SHP77 treated with DMSO at 0.1 percent for 48 hours (cell line): ENCODE measurements at regions not wholly inside any gene's neighbourhood (a gene's known extent, or its start where the extent isn't known, plus 50 kb on each side); places are given as distances from the start of the nearest gene placed in this dataset.

Experiments used
- DNase-seq: peaks from one replicate; lab custom pipeline; 2025; lab: John Stamatoyannopoulos, UW

DNA sequence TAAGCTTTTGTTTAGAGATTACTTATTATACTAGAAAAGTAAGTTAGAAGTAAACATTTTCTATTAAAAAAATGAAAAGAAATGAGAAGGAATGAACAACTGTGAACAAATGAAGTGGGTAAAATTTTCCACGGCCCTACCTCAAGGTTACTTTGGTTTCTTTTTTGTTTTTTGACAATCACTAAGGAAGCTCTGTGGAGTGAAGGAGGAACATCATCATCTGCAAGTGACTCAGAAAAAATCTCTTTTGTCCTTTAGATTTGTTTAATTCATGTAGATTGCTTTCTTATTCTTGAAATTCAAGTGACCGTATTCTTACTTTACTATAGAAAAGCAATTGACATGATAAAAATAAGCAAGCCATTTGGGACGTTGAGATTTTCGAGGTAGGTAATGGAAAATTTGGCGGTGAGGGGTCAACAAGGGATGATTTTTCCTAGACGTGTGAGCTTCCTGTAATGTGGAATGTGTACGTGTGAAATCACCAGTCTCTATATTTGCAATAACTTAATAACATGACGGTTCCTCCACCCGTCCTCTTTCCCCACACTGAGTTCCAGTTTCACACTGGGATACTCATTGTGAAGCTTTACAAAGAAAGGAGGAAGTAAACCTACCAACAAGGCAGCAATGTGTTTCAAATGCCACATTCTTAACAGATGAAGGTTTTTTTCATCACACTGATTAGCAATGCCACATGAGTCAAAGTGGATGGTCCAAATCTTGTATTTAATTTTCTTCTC lies 62.3 kb upstream of the EGLN3 start:
- peak; percentile 46 for DNase-seq

DNA sequence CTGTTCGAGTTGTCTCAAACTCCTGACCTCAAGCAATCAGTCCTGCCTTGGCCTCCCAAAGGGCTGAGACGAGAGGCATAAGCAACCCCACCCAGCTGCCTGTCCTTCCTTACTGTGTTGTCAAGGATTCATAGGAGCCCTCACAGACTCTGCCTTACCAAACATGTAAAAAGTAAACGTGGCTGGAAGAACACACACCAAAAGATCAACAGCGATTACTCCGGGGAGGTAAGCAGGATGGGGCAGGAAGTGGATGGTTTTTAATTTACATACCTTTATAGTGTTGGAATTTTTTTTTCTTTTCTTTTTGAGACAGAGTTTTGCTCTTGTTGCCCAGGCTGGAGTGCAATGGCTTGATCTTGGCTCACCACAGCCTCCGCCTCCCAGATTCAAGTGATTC lies 61.5 kb upstream of the EGLN3 start:
- DNase-seq, result no peak

DNA sequence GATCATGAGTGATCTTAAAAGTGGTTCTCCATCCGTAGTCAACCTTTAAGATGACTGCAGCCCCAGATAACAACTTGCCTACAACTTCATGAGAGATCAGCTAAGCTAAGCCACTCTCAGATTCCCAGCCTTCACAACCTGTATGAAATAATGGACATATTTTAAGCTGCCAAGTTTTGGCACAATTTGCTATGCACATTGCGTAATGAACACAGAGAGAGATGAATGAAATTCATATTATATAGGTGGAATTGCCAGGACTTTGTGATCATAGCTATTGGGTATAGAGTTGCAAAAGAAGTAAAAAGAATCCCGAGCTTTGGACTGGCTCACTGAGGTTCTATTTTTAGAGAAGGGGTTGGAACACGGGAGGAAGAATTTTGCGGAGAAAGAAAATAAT lies 59.1 kb upstream of the EGLN3 start:
- DNase-seq, result no peak

DNA sequence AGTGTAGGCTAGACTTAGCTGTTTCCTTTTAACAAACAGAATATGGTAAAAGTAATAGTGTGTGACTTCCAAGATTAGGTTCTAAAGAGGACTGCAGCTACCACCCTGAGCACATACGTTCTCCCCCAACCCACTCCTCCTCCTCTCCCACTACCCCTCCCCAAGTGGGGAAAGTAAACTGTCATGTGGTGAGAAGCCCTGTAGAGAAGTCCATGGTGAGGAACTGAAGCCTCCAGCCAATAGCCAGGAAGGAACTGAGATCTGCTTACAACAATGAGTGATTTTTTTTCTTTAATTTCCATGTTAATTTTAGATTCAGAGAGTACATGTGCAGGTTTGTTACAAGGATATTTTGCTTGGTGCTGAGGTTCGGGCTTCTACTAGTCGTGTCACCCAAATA lies 57.0 kb upstream of the EGLN3 start:
- DNase-seq, result no peak

DNA sequence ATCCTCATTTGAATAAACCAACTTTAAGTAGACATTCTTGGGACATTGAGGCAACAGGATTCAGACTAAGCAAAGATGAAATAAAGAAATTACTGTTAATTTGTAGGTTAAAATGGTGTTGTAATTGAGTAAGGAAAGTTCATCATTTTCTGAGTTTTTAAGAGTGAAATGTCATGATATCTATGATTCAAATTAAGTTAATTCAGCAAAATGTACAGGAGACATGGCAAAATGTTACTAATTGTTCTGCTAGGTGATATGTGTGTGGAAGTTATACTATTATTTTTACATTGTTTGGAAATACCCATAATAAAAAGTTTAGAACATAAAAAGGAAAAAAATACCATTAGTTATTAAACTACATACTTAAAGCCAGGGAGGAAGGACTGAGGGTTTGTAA lies 55.0 kb upstream of the EGLN3 start:
- DNase-seq, result no peak

DNA sequence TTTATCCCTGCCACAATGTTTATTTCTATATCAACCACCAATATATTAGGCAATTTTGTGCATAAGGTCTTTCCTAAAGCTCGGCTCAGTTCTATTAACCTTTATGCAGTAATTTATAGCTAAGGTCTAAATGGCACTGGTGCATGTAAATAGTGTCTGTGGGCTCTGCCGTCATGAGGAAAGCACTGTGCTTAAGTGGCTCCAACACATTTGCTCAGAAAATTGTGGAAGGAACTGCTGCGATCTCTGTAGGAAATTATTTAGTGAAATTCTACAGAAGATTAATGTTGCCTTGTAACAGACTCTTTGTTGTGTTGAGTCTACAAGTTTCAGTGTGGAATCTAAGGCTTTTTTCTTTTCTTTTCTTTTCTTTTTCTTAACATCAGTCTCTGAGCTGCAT lies 54.0 kb upstream of the EGLN3 start:
- no peak for DNase-seq

DNA sequence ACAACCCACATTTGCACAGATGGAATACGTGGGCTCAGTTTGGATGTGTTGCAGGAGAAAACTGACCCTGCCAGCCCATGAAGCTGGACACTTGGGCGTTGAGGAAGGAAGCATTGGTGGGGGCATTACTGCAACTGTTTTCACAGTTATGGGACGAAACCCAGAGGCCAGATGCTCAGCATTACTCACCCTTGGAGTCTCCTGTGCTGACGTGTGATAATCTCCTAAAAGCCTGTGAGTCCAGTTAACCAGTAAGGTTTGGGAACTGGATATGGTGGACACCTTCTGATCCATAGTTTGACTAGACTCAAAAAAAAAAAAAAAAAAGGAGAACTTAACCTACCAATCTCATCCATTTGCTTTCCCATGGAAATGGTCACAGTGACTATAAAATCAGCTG lies 52.8 kb upstream of the EGLN3 start:
- no peak for DNase-seq

DNA sequence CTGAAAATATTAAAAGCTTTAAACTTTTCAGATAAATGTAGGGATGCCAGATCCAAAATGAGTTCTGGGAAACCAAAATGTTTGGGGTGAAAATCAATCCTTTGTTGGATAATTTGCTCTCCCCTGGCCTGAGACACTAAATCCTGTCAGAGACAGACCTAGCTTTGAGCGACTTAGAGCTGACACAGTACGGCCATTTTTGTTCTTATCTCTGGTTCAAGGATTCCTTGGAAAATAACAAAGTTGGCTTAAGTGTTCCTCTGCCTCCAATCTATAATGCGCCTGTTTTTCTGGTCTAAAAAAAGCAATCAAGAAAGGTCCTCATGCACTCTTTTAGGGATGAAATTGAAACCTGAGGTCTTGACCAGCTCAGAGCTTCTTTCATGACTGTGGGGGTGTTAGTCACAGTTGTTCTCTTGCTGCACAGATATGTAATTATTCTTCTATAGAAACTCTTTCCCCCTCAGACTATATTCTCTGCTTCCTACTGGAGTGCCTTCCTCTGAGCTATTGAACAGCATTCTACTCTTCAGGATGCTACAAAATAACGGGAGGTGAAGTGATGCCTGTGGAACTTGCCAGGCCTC lies 52.3 kb upstream of the EGLN3 start:
- DNase-seq, result no peak
